ENCODE measurements at regions not wholly inside any gene's neighbourhood (a gene's known extent, or its start where the extent isn't known, plus 50 kb on each side); places are given as distances from the start of the nearest gene placed in this dataset.

GRCh38 chr16:73304008-73304774, 256.3 kb upstream of the ZFHX3 start:
- Histone ChIP-seq H4K20me1 (ENCODE audit: insufficient read depth) (no peaks in the 10 kb centered on the region), H3K9me2 (no peaks in the 10 kb centered on the region), H3F3A (replicated peaks; ENCODE audit: insufficient read depth) (no peaks in the 10 kb centered on the region), H2AFZ (ENCODE audit: low read depth) (no peak overlapping the region), H3K4me3 (ENCODE audit: low read depth in 2 of 2, low read length in 1 of 2) (no peak overlapping the region), H3K4me1 (ENCODE audit: control insufficient read depth in 1 of 2, insufficient read depth in 2 of 2, low read depth in 1 of 2, low read length in 1 of 2) (peaks cover 0 to 14% of the 10 kb centered on the region in 2 experiments; a peak in 2 of 4 replicates), H3K9me3 (no peaks in the 10 kb centered on the region), H3K36me3 (replicated peaks in 1 of 2; ENCODE audit: control insufficient read depth in 1 of 2, insufficient read depth in 2 of 2, low read length in 1 of 2) (no peaks in the 10 kb centered on the region), H3K4me2 (no peak overlapping the region), H3K27ac (ENCODE audit: low read depth in 2 of 2, low read length in 1 of 2) (peak overlapping the region in 1 of 2 experiments; percentile 53; a peak in 1 of 4 replicates), H3K79me2 (ENCODE audit: insufficient read depth) (no peaks in the 10 kb centered on the region), H3K9ac (no peak overlapping the region), H3K27me3 (ENCODE audit: insufficient read depth) (no peaks in the 10 kb centered on the region; the same call in 1 of the 2 replicates)
- POLR2A ChIA-PET = no interaction called here
- WGBS (ENCODE audit: low lambda C conversion rate) = 38% methylated on average over 10 of the region's 14 CpGs
- CTCF ChIA-PET = interaction anchor here (1.2 to 1.5 kb wide), 3 partner anchors 21 to 121 kb away, joined by 3 to 4 read pairs (median 3); no protein-coding TSS in a partner anchor
- DNase-seq = peak; percentile 84
- TF ChIP-seq FOXJ3 (CRISPR knock-in tag; IDR thresholded peaks at IDR 0.05) (peak; percentile 72), GABPA (IDR thresholded peaks at IDR 0.05; ENCODE audit: low read depth) (no peak), EP300 (IDR thresholded peaks at IDR 0.05; ENCODE audit: borderline replicate concordance in 1 of 2, low read depth in 1 of 2, low read length in 1 of 2) (peak in 1 of 2 experiments; percentile 64; a peak in 1 of 4 replicates), TCF12 (IDR thresholded peaks at IDR 0.05) (peak; percentile 16; the same call in 1 of the 2 replicates), ZBTB33 (IDR thresholded peaks at IDR 0.05; ENCODE audit: borderline replicate concordance, low read depth) (no peak), MXI1 (IDR thresholded peaks at IDR 0.05; ENCODE audit: low read depth, low read length) (peak; percentile 63; the same call in 1 of the 2 replicates), GATA2 (CRISPR knock-in tag; IDR thresholded peaks at IDR 0.05) (peak; percentile 96), TAF1 (IDR thresholded peaks at IDR 0.05; ENCODE audit: borderline replicate concordance, low read depth, low read length) (no peak), EZH2phosphoT487 (IDR thresholded peaks at IDR 0.05; ENCODE audit: borderline replicate concordance, low read depth) (no peak), RCOR1 (IDR thresholded peaks at IDR 0.05; ENCODE audit: low read length) (0 out of 2 replicates have a peak, but pooled peaks have one; percentile 64), CHD2 (IDR thresholded peaks at IDR 0.05; ENCODE audit: low read length, partially characterized antibody) (peak; percentile 85), NRF1 (IDR thresholded peaks at IDR 0.05; ENCODE audit: low read depth, low read length) (peak; percentile 24; the same call in 1 of the 2 replicates), RAD21 (IDR thresholded peaks at IDR 0.05; ENCODE audit: low read length) (peak; percentile 24; the same call in 1 of the 2 replicates), POLR2AphosphoS5 (IDR thresholded peaks at IDR 0.05; ENCODE audit: low read depth, low read length) (no peak), SMC3 (IDR thresholded peaks at IDR 0.05; ENCODE audit: low read depth, low read length) (no peak)

- no peak for DNase-seq
- ChIA-PET CTCF (interaction anchor here (0.6 kb wide), 1 partner anchor 500 kb away, joined by 3 read pairs; no protein-coding TSS in a partner anchor), POLR2A (no interaction called here)
- Histone ChIP-seq H3K79me2 (ENCODE audit: insufficient read depth) (no peaks in the 10 kb centered on the region), H3K27ac (ENCODE audit: low read depth in 2 of 2, low read length in 1 of 2) (no peak overlapping the region), H3K4me1 (ENCODE audit: control insufficient read depth in 1 of 2, insufficient read depth in 2 of 2, low read depth in 1 of 2, low read length in 1 of 2) (peaks cover 0 to 17% of the 10 kb centered on the region in 2 experiments; a peak in 2 of 4 replicates), H4K20me1 (ENCODE audit: insufficient read depth) (no peaks in the 10 kb centered on the region), H3K9me3 (no peaks in the 10 kb centered on the region), H2AFZ (ENCODE audit: low read depth) (no peak overlapping the region), H3K4me2 (no peak overlapping the region), H3F3A (replicated peaks; ENCODE audit: insufficient read depth) (no peaks in the 10 kb centered on the region), H3K4me3 (ENCODE audit: low read depth in 2 of 2, low read length in 1 of 2) (no peak overlapping the region), H3K9ac (no peak overlapping the region), H3K36me3 (replicated peaks in 1 of 2; ENCODE audit: control insufficient read depth in 1 of 2, insufficient read depth in 2 of 2, low read length in 1 of 2) (no peaks in the 10 kb centered on the region), H3K9me2 (no peaks in the 10 kb centered on the region), H3K27me3 (ENCODE audit: insufficient read depth) (no peaks in the 10 kb centered on the region; the same call in 1 of the 2 replicates)
- 15% methylated on average over 3 of the region's 3 CpGs for WGBS (ENCODE audit: low lambda C conversion rate)
- no peak for TF ChIP-seq GATA2 (CRISPR knock-in tag; IDR thresholded peaks at IDR 0.05)
- TF ChIP-seq RCOR1 (IDR thresholded peaks at IDR 0.05; ENCODE audit: low read length) = no peak
- no peak for TF ChIP-seq TAF1 (IDR thresholded peaks at IDR 0.05; ENCODE audit: borderline replicate concordance, low read depth, low read length)
- TF ChIP-seq RFX5 (IDR thresholded peaks at IDR 0.05; ENCODE audit: low read length) = no peak
- no peak for TF ChIP-seq USF1 (IDR thresholded peaks at IDR 0.05; ENCODE audit: borderline replicate concordance, low read depth)
- TF ChIP-seq FOSL2 (IDR thresholded peaks at IDR 0.05; ENCODE audit: borderline replicate concordance, low read depth) = no peak
- no peak for TF ChIP-seq TEAD4 (IDR thresholded peaks at IDR 0.05; ENCODE audit: borderline replicate concordance, insufficient read depth)
- TF ChIP-seq ELF1 (IDR thresholded peaks at IDR 0.05) = no peak
- TF ChIP-seq CTCF (IDR thresholded peaks at IDR 0.05) = no peak
- no peak for TF ChIP-seq GABPA (IDR thresholded peaks at IDR 0.05; ENCODE audit: low read depth)
- no peak for TF ChIP-seq YY1 (IDR thresholded peaks at IDR 0.05; ENCODE audit: low read depth)
- TF ChIP-seq FOXM1 (IDR thresholded peaks at IDR 0.05; ENCODE audit: low read depth) = no peak
Observed at GRCh38 chr16:73302942-73303341, 255.0 kb upstream of the ZFHX3 start.

All from SK-N-SH (cell line).